ENCODE measurements at regions not wholly inside any gene's neighbourhood (a gene's known extent, or its start where the extent isn't known, plus 50 kb on each side); places are given as distances from the start of the nearest gene placed in this dataset.

GRCh38 chr4:63787326-63787725, 621.9 kb downstream of the TECRL start:
- ATAC-seq (ENCODE audit: low read depth), result no peak
- Histone ChIP-seq H4K5ac (ENCODE audit: low read depth, low read length) (no peak overlapping the region), H3K56ac (ENCODE audit: extremely low read depth, insufficient read depth, low read length) (no peak overlapping the region), H3K79me1 (ENCODE audit: low read depth in 1 of 2, low read length in 2 of 2) (no peaks in the 10 kb centered on the region), H3K4me1 (ENCODE audit: control insufficient read depth, insufficient read depth, low read length) (no peaks in the 10 kb centered on the region), H3K4me2 (ENCODE audit: low read depth, low read length) (no peak overlapping the region), H2AK9ac (replicated peaks; ENCODE audit: low read depth, low read length, poor library complexity) (no peak overlapping the region), H3K18ac (ENCODE audit: low read depth, low read length) (no peak overlapping the region), H4K8ac (ENCODE audit: low read depth in 2 of 2, low read length in 2 of 2) (no peak overlapping the region), H3K4me3 (ENCODE audit: insufficient read depth, low read depth, low read length) (no peak overlapping the region), H4K91ac (ENCODE audit: insufficient read depth, low read depth, low read length) (no peak overlapping the region), H3K9ac (ENCODE audit: low read depth, low read length) (no peak overlapping the region), H2AFZ (replicated peaks; ENCODE audit: low read length, poor library complexity) (no peak overlapping the region), H2BK15ac (ENCODE audit: low read depth, low read length) (no peak overlapping the region), H2AK5ac (ENCODE audit: low read depth, low read length) (no peak overlapping the region), H3K23ac (ENCODE audit: low read depth, low read length) (no peak overlapping the region), H3K9me3 (ENCODE audit: control insufficient read depth, insufficient read depth, low read length) (0 out of 2 replicates have a peak, but pooled peaks cover 3% of the 10 kb centered on the region), H3K36me3 (ENCODE audit: control insufficient read depth, insufficient read depth, low read length) (no peaks in the 10 kb centered on the region), H3K9me1 (ENCODE audit: insufficient read depth, low read length) (no peaks in the 10 kb centered on the region), H2BK5ac (ENCODE audit: low read depth, low read length, poor library complexity, severe bottlenecking) (no peak overlapping the region), H3K27ac (ENCODE audit: insufficient read depth, low read length) (no peak overlapping the region), H2BK120ac (ENCODE audit: low read depth, low read length) (no peak overlapping the region), H3K14ac (replicated peaks; ENCODE audit: low read depth, low read length) (no peak overlapping the region), H4K20me1 (ENCODE audit: insufficient read depth, low read length) (no peaks in the 10 kb centered on the region), H3K27me3 (ENCODE audit: control insufficient read depth, insufficient read depth, low read length) (no peaks in the 10 kb centered on the region), H3K4ac (ENCODE audit: low read depth, low read length) (no peak overlapping the region), H2BK20ac (ENCODE audit: low read depth, low read length) (no peak overlapping the region)
- no TSS peak for BruUV-seq (replicated peaks)
- ChIA-PET POLR2A (ENCODE audit: unreplicated experiment) (no interaction called here), CTCF (no interaction called here)
- no CpG with 5 or more reads among the region's 1 CpG for WGBS, 2 experiments (ENCODE audit: extremely low coverage in 2 of 2, insufficient read length in 1 of 2)
- in situ Hi-C loops (cut with MboI; ENCODE audit: low sequenced_read_pairs), result no loop called here
- intact Hi-C loops (cut with micrococcal nuclease), result no loop called here
- no peak for TF ChIP-seq ELK1 (IDR thresholded peaks at IDR 0.05; ENCODE audit: borderline replicate concordance, low read depth, low read length)
- TF ChIP-seq RCOR1 (IDR thresholded peaks at IDR 0.05; ENCODE audit: insufficient replicate concordance, low read length), result no peak
- TF ChIP-seq NFE2L2 (IDR thresholded peaks at IDR 0.05; ENCODE audit: low read depth, low read length), result no peak
- TF ChIP-seq MAZ (IDR thresholded peaks at IDR 0.05; ENCODE audit: borderline replicate concordance, low read depth, low read length), result no peak
- no peak for TF ChIP-seq RFX5 (IDR thresholded peaks at IDR 0.05; ENCODE audit: low read depth, low read length)
- no peak for TF ChIP-seq CTCF (conservative IDR thresholded peaks at IDR 0.05; ENCODE audit: low read depth, low read length)
- TF ChIP-seq MXI1 (IDR thresholded peaks at IDR 0.05; ENCODE audit: borderline replicate concordance, low read depth, low read length), result no peak
- TF ChIP-seq CHD1 (IDR thresholded peaks at IDR 0.05; ENCODE audit: low read depth, low read length), result no peak
- TF ChIP-seq BHLHE40 (IDR thresholded peaks at IDR 0.05; ENCODE audit: low read depth, low read length), result no peak
- TF ChIP-seq SMC3 (IDR thresholded peaks at IDR 0.05; ENCODE audit: low read depth, low read length), result no peak
- no peak for TF ChIP-seq POLR2A (IDR thresholded peaks at IDR 0.05; ENCODE audit: low read depth, low read length)
- dilution Hi-C loops (cut with HindIII; ENCODE audit: low sequenced_read_pairs, unreplicated experiment), result no loop called here
- no peak for DNase-seq

Measured in IMR-90 (cell line).